HCT116 (cell line): ENCODE measurements at regions not wholly inside any gene's neighbourhood (a gene's known extent, or its start where the extent isn't known, plus 50 kb on each side); places are given as distances from the start of the nearest gene placed in this dataset.

Experiments used
- ATAC-seq: fragments of 200-7000 bp; cut with Tn5 transposase; 2 replicates; pipeline ENCODE4 v1.9.1; 2020; ENCODE audit warnings: mild to moderate bottlenecking, moderate library complexity
- BruUV-seq: library from RNA; stranded (reverse); fragments of 400-500 nt; replicated peaks from 2 replicates; lab custom pipeline; 2021; lab: Mats Ljungman, UMichigan
- CTCF ChIA-PET: fragments of 300-600 bp; sonication (Branson Sonifier 250); formaldehyde crosslinking; loops from one replicate; lab custom pipeline; 2021; ENCODE audit warnings: antibody characterized with exemption; lab: Charles Lee
- POLR2A ChIA-PET: fragments of 300-600, 350-600 bp; sonication (Branson Sonifier 250); formaldehyde crosslinking; loops from one replicate; lab custom pipeline; 2021; ENCODE audit warnings: antibody characterized with exemption; lab: Charles Lee
- RAD21 ChIA-PET, 2 experiments: fragments of 300-600 bp; sonication (Branson Sonifier 250); formaldehyde crosslinking; loops; one replicate each; lab custom pipeline; 2023; ENCODE audit warnings: low total read pairs in 2 of 2; ENCODE audit not compliant: uncharacterized antibody in 2 of 2, unreplicated experiment in 2 of 2, low non-redundant PET in 1 of 2; lab: Charles Lee
- DNase-seq: peaks from one replicate; pipeline ENCODE4 v3.0.0-alpha.2; 2010; ENCODE audit warnings: low read depth, low spot score
- H2AFZ ChIP-seq: fragments of 200-600 bp; shearing (Covaris generic), sonication (generic); 2 replicates; pipeline ENCODE4 v1.6.1; 2017; ENCODE audit warnings: low read depth, mixed run types, mixed read lengths, antibody characterized with exemption, low read length; ENCODE audit not compliant: poor library complexity, severe bottlenecking
- H3K27ac ChIP-seq: 2 replicates; pipeline ENCODE4 v1.5.1; 2012; ENCODE audit warnings: low read depth, low read length
- H3K27me3 ChIP-seq: fragments of 200-600 bp; sonication (generic); 2 replicates; pipeline ENCODE4 v1.6.1; 2016; ENCODE audit warnings: mixed run types, low read length, mixed read lengths; ENCODE audit not compliant: insufficient read depth
- H3K36me3 ChIP-seq, 2 experiments: fragments of 200-500 bp in 1 of 2; fragments of 200-600 bp in 1 of 2; sonication (Bioruptor generic) in 1 of 2; sonication (generic) in 1 of 2; 2 replicates each; pipeline versions ENCODE4 v1.5.1 to v1.6.1; 2014 to 2016; ENCODE audit warnings: low read length in 2 of 2, inconsistent platforms in 1 of 2, mixed read lengths in 1 of 2, mixed run types in 1 of 2; ENCODE audit not compliant: insufficient read depth in 2 of 2, control insufficient read depth in 1 of 2
- H3K4me1 ChIP-seq, 2 experiments: fragments of 200-600 bp in 1 of 2; sonication (generic) in 1 of 2; 2 replicates each; pipeline versions ENCODE4 v1.5.1 to v1.6.1; 2012 to 2017; ENCODE audit warnings: low read length in 2 of 2, inconsistent platforms in 1 of 2, mild to moderate bottlenecking in 1 of 2, mixed read lengths in 1 of 2, mixed run types in 1 of 2, moderate library complexity in 1 of 2; ENCODE audit not compliant: insufficient read depth in 2 of 2, control insufficient read depth in 1 of 2
- H3K4me2 ChIP-seq: fragments of 200-600 bp; sonication (generic); 2 replicates; pipeline ENCODE4 v1.6.1; 2017; ENCODE audit warnings: mixed run types, low read length, mixed read lengths
- H3K4me3 ChIP-seq, 2 experiments: fragments of 200-600 bp in 1 of 2; sonication (generic) in 1 of 2; replicated peaks in 1 of 2; 2 replicates each; pipeline ENCODE4 v1.5.1; 2011 to 2016; ENCODE audit warnings: low read length in 2 of 2, control low read depth in 1 of 2, low read depth in 1 of 2, mild to moderate bottlenecking in 1 of 2, mixed read lengths in 1 of 2, mixed run types in 1 of 2
- H3K79me2 ChIP-seq: fragments of 200-600 bp; sonication (generic); 2 replicates; pipeline ENCODE4 v1.6.1; 2017; ENCODE audit warnings: mild to moderate bottlenecking, mixed run types, low read length, moderate library complexity, mixed read lengths; ENCODE audit not compliant: insufficient read depth
- H3K9ac ChIP-seq: fragments of 200-600 bp; sonication (generic); 2 replicates; pipeline ENCODE4 v1.6.1; 2016; ENCODE audit warnings: low read length, mixed read lengths
- H3K9me2 ChIP-seq: fragments of 200-600 bp; sonication (generic), shearing (Covaris generic); 2 replicates; pipeline ENCODE4 v1.6.1; 2017; ENCODE audit warnings: mixed run types, mild to moderate bottlenecking, moderate library complexity; ENCODE audit not compliant: insufficient read depth
- H3K9me3 ChIP-seq, 2 experiments: fragments of 200-500 bp in 1 of 2; fragments of 200-600 bp in 1 of 2; sonication (Bioruptor generic) in 1 of 2; sonication (generic) in 1 of 2; 2 replicates each; pipeline ENCODE4 v1.6.1; 2014 to 2017; ENCODE audit warnings: low read length in 2 of 2, mixed read lengths in 2 of 2, inconsistent platforms in 1 of 2, low read depth in 1 of 2, mild to moderate bottlenecking in 1 of 2, mixed run types in 1 of 2, moderate library complexity in 1 of 2; ENCODE audit not compliant: control insufficient read depth in 1 of 2, insufficient read depth in 1 of 2
- H4K20me1 ChIP-seq: fragments of 200-600 bp; sonication (generic), shearing (Covaris generic); 2 replicates; pipeline ENCODE4 v1.6.1; 2017; ENCODE audit warnings: mixed run types, mild to moderate bottlenecking, moderate library complexity; ENCODE audit not compliant: insufficient read depth
- CBX3 ChIP-seq: IDR thresholded peaks from 2 replicates; pipeline ENCODE4 v1.6.1; 2012; ENCODE audit warnings: low read depth
- CEBPB ChIP-seq: IDR thresholded peaks from 2 replicates; pipeline ENCODE4 v1.6.1; 2012; ENCODE audit warnings: low read depth
- EGR1 ChIP-seq: IDR thresholded peaks from 2 replicates; pipeline ENCODE4 v1.6.1; 2012; ENCODE audit warnings: low read depth
- EZH2 ChIP-seq: fragments of 200-600 bp; sonication (generic); IDR thresholded peaks from 2 replicates; pipeline ENCODE4 v1.6.1; 2017; ENCODE audit warnings: antibody characterized with exemption, mixed run types
- EZH2phosphoT487 ChIP-seq: fragments of 200-600 bp; IDR thresholded peaks from 2 replicates; pipeline ENCODE4 v1.6.1; 2018; ENCODE audit warnings: antibody characterized with exemption, borderline replicate concordance
- FOSL1 ChIP-seq: IDR thresholded peaks from 2 replicates; pipeline ENCODE4 v1.6.1; 2012; ENCODE audit warnings: low read depth
- JUND ChIP-seq: IDR thresholded peaks from 2 replicates; pipeline ENCODE4 v1.6.1; 2012
- POLR2A ChIP-seq: IDR thresholded peaks from 2 replicates; pipeline ENCODE4 v1.7.0; 2011; ENCODE audit warnings: borderline replicate concordance; ENCODE audit not compliant: insufficient read depth, insufficient read length; ENCODE audit errors: extremely low read depth
- POLR2AphosphoS5 ChIP-seq: IDR thresholded peaks from 2 replicates; pipeline ENCODE4 v1.6.1; 2011; ENCODE audit warnings: mild to moderate bottlenecking, low read depth, low read length, moderate library complexity
- RAD21 ChIP-seq: IDR thresholded peaks from 2 replicates; pipeline ENCODE4 v1.6.1; 2012; ENCODE audit warnings: low read depth, mild to moderate bottlenecking
- SIN3A ChIP-seq: IDR thresholded peaks from 2 replicates; pipeline ENCODE4 v1.6.1; 2012; ENCODE audit warnings: low read depth
- SRF ChIP-seq: IDR thresholded peaks from 2 replicates; pipeline ENCODE4 v1.6.1; 2012; ENCODE audit warnings: low read depth
- TCF7L2 ChIP-seq: IDR thresholded peaks from 2 replicates; pipeline ENCODE4 v1.7.0; 2011; ENCODE audit warnings: borderline replicate concordance, inconsistent platforms; ENCODE audit not compliant: insufficient read depth, insufficient read length; ENCODE audit errors: extremely low read depth
- YY1 ChIP-seq: IDR thresholded peaks from 2 replicates; pipeline ENCODE4 v1.6.1; 2011; ENCODE audit warnings: low read length, low read depth, moderate library complexity, mild to moderate bottlenecking; ENCODE audit not compliant: insufficient replicate concordance; ENCODE audit errors: extremely low read depth
- ZFX ChIP-seq: fragments of 450-650 bp; IDR thresholded peaks from 2 replicates; pipeline ENCODE4 v1.6.1; 2017
- intact Hi-C: fragments of 100-400 bp; cut with micrococcal nuclease; formaldehyde crosslinking; loops from 2 replicates; pipeline ENCODE4 v1.10.0; 2022
- TF ChIP-seq, protein P1 (sequence below): IDR thresholded peaks from 2 replicates; pipeline ENCODE4 v1.6.1; 2011; ENCODE audit warnings: mild to moderate bottlenecking, low read length, moderate library complexity; ENCODE audit not compliant: insufficient replicate concordance; ENCODE audit errors: extremely low read depth
- TF ChIP-seq, protein P2 (sequence below), 3 experiments: fragments of 200-600 bp in 1 of 3; sonication (generic) in 1 of 3; IDR thresholded peaks in 2 of 3; conservative IDR thresholded peaks in 1 of 3; 2 replicates each; pipeline ENCODE4 v1.5.1; 2012 to 2017; ENCODE audit warnings: low read depth in 2 of 3, low read length in 2 of 3, antibody characterized with exemption in 1 of 3, borderline replicate concordance in 1 of 3, control low read depth in 1 of 3, mild to moderate bottlenecking in 1 of 3, mixed read lengths in 1 of 3, mixed run types in 1 of 3, moderate library complexity in 1 of 3; ENCODE audit not compliant: insufficient read depth in 1 of 3
- TF ChIP-seq, protein P3 (sequence below): IDR thresholded peaks from 2 replicates; pipeline ENCODE4 v1.6.1; 2012
- TF ChIP-seq, protein P4 (sequence below): IDR thresholded peaks from 2 replicates; pipeline ENCODE4 v1.6.1; 2012

DNA sequence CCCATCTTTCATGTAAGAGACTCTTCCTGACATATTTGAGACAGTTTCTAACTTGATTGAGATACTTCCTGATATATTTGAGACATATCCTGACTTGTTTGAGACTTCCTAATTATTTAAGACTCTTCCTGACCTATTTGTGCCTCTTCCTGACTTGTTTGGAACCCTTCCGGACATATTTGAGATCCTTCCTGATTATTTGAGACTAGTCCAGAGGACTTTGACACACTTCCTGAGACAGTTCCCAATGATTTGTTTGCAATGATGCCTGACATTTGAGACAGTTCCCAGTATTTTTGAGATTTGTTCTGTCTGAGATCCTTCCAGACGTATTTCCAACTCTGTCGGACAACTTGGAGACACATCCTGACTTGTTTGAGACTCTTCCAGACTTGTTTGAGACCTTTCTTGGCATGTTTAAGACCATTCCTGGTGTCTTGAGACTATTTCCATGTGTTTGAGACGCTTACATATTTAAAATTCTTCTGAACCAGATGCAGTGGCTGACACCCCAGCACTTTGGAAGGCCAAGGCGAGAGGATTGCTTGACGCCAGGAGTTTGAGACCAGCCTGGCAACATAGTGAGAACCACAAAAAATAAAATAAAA, 118.9 kb upstream of the USP9X start:
- RAD21 ChIA-PET = no interaction called here

DNA sequence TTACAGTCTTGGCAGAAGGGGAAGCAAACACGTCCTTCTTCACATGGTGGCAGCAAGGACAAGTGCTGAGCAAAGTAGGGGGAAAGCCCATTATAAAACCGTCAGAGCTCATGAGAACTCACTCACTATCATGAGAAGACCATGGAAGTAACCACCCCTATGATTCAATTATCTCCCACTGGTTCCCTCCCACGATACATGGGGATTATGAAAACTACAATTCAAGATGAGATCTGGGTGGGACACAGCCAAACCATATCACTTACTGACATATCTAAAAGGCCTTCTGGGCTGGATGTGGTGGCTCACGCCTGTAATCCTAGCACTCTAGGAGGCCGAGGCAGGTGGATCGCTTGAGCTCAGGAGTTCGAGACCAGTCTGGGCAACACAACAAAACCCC, 117.1 kb upstream of the USP9X start:
- intact Hi-C loops = no loop called here
- no peak overlapping the region for H3K4me2 ChIP-seq
- no peaks in the 10 kb centered on the region for H3K9me2 ChIP-seq
- no peak overlapping the region for H3K27ac ChIP-seq
- ChIA-PET RAD21 (no interaction called here), POLR2A (no interaction called here), CTCF (no interaction called here)
- no peaks in the 10 kb centered on the region for H3K9me3 ChIP-seq
- no peak overlapping the region for H2AFZ ChIP-seq
- no peaks in the 10 kb centered on the region for H3K79me2 ChIP-seq
- no peak for DNase-seq
- no peak for ATAC-seq
- H3K27me3 ChIP-seq = no peaks in the 10 kb centered on the region
- no TSS peak for BruUV-seq
- H3K36me3 ChIP-seq = no peaks in the 10 kb centered on the region
- H3K9ac ChIP-seq = no peak overlapping the region
- no peaks in the 10 kb centered on the region for H3K4me1 ChIP-seq
- TF ChIP-seq, protein P1, sequence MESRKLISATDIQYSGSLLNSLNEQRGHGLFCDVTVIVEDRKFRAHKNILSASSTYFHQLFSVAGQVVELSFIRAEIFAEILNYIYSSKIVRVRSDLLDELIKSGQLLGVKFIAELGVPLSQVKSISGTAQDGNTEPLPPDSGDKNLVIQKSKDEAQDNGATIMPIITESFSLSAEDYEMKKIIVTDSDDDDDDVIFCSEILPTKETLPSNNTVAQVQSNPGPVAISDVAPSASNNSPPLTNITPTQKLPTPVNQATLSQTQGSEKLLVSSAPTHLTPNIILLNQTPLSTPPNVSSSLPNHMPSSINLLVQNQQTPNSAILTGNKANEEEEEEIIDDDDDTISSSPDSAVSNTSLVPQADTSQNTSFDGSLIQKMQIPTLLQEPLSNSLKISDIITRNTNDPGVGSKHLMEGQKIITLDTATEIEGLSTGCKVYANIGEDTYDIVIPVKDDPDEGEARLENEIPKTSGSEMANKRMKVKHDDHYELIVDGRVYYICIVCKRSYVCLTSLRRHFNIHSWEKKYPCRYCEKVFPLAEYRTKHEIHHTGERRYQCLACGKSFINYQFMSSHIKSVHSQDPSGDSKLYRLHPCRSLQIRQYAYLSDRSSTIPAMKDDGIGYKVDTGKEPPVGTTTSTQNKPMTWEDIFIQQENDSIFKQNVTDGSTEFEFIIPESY = no peak
- TF ChIP-seq, protein P2, sequence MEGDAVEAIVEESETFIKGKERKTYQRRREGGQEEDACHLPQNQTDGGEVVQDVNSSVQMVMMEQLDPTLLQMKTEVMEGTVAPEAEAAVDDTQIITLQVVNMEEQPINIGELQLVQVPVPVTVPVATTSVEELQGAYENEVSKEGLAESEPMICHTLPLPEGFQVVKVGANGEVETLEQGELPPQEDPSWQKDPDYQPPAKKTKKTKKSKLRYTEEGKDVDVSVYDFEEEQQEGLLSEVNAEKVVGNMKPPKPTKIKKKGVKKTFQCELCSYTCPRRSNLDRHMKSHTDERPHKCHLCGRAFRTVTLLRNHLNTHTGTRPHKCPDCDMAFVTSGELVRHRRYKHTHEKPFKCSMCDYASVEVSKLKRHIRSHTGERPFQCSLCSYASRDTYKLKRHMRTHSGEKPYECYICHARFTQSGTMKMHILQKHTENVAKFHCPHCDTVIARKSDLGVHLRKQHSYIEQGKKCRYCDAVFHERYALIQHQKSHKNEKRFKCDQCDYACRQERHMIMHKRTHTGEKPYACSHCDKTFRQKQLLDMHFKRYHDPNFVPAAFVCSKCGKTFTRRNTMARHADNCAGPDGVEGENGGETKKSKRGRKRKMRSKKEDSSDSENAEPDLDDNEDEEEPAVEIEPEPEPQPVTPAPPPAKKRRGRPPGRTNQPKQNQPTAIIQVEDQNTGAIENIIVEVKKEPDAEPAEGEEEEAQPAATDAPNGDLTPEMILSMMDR (IDR thresholded peaks at IDR 0.05 in 2 of 3, conservative IDR thresholded peaks at IDR 0.05 in 1 of 3; ENCODE audit: borderline replicate concordance in 1 of 3, insufficient read depth in 1 of 3, low read depth in 2 of 3, low read length in 2 of 3) = no peak
- TF ChIP-seq SRF (no peak), TCF7L2 (no peak), POLR2AphosphoS5 (no peak), FOSL1 (no peak), SIN3A (no peak), EZH2 (no peak), RAD21 (no peak), EZH2phosphoT487 (no peak), ZFX (no peak), JUND (no peak)
- H4K20me1 ChIP-seq = no peaks in the 10 kb centered on the region
- no peak overlapping the region for H3K4me3 ChIP-seq

More for the DNA sequence above, 118.9 kb upstream of the USP9X start:
- intact Hi-C loops = no loop called here
- ATAC-seq (no peak), DNase-seq (no peak)
- TF ChIP-seq YY1 (no peak), RAD21 (no peak), CEBPB (no peak), SIN3A (no peak), POLR2A (no peak), EGR1 (no peak), CBX3 (no peak), EZH2 (no peak)
- TF ChIP-seq, protein P3, sequence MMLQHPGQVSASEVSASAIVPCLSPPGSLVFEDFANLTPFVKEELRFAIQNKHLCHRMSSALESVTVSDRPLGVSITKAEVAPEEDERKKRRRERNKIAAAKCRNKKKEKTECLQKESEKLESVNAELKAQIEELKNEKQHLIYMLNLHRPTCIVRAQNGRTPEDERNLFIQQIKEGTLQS = no peak
- TF ChIP-seq, protein P4, sequence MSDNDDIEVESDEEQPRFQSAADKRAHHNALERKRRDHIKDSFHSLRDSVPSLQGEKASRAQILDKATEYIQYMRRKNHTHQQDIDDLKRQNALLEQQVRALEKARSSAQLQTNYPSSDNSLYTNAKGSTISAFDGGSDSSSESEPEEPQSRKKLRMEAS = no peak
- no peaks in the 10 kb centered on the region for H3K79me2 ChIP-seq
- no peaks in the 10 kb centered on the region for H3K9me2 ChIP-seq
- no peaks in the 10 kb centered on the region for H3K4me1 ChIP-seq
- no peak overlapping the region for H2AFZ ChIP-seq
- ChIA-PET CTCF (no interaction called here), POLR2A (no interaction called here)
- no peak overlapping the region for H3K27ac ChIP-seq
- no peaks in the 10 kb centered on the region for H4K20me1 ChIP-seq
- H3K4me2 ChIP-seq = no peak overlapping the region
- H3K36me3 ChIP-seq = no peaks in the 10 kb centered on the region
- BruUV-seq = no TSS peak
- no peaks in the 10 kb centered on the region for H3K27me3 ChIP-seq
- H3K9me3 ChIP-seq = no peaks in the 10 kb centered on the region
- H3K9ac ChIP-seq = no peak overlapping the region
- no peak overlapping the region for H3K4me3 ChIP-seq
